Neural progenitor cell (in vitro differentiated cells): ENCODE measurements at regions not wholly inside any gene's neighbourhood (a gene's known extent, or its start where the extent isn't known, plus 50 kb on each side); places are given as distances from the start of the nearest gene placed in this dataset.

Experiments
- DNase-seq: peaks from one replicate; pipeline ENCODE4 v3.0.0-alpha.2; 2016; ENCODE audit warnings: low spot score
- H2AFZ ChIP-seq: fragments of 200-600 bp; sonication (generic); replicated peaks from 2 replicates; pipeline ENCODE4 v1.6.1; 2016; ENCODE audit warnings: antibody characterized with exemption
- H3F3A ChIP-seq: fragments of 200-600 bp; sonication (generic); 2 replicates; pipeline ENCODE4 v1.6.1; 2016; ENCODE audit warnings: antibody characterized with exemption, low read depth
- H3K27ac ChIP-seq: fragments of 200-600 bp; sonication (generic); 2 replicates; pipeline ENCODE4 v1.5.1; 2016; ENCODE audit warnings: mild to moderate bottlenecking
- H3K27me3 ChIP-seq: fragments of 200-600 bp; sonication (generic); 2 replicates; pipeline ENCODE4 v1.6.1; 2016; ENCODE audit warnings: mild to moderate bottlenecking, moderate library complexity
- H3K36me3 ChIP-seq: fragments of 200-600 bp; sonication (generic); 2 replicates; pipeline ENCODE4 v1.5.1; 2016
- H3K4me1 ChIP-seq: fragments of 200-600 bp; sonication (generic); 2 replicates; pipeline ENCODE4 v1.6.1; 2016; ENCODE audit warnings: mixed run types
- H3K4me2 ChIP-seq: fragments of 200-600 bp; sonication (generic); 2 replicates; pipeline ENCODE4 v1.6.1; 2016
- H3K4me3 ChIP-seq: fragments of 200-600 bp; sonication (generic); 2 replicates; pipeline ENCODE4 v1.5.1; 2016
- H3K79me2 ChIP-seq: fragments of 200-600 bp; sonication (generic); 2 replicates; pipeline ENCODE4 v1.6.1; 2016; ENCODE audit warnings: low read depth
- H3K9ac ChIP-seq: fragments of 200-600 bp; sonication (generic); 2 replicates; pipeline ENCODE4 v1.6.1; 2016
- H3K9me3 ChIP-seq: fragments of 200-600 bp; sonication (generic); 2 replicates; pipeline ENCODE4 v1.5.1; 2016; ENCODE audit warnings: low read depth
- H4K20me1 ChIP-seq: fragments of 200-600 bp; sonication (generic); 2 replicates; pipeline ENCODE4 v1.6.1; 2016; ENCODE audit warnings: low read depth
- H3K27ac Mint-ChIP-seq: 3 replicates; pipeline ENCODE4 v1.8.0; 2021; ENCODE audit warnings: mixed read lengths
- H3K27me3 Mint-ChIP-seq: 2 replicates; pipeline ENCODE4 v1.8.0; 2022; ENCODE audit warnings: low read depth, mild to moderate bottlenecking, inconsistent platforms, moderate library complexity, mixed read lengths; ENCODE audit not compliant: insufficient read depth
- H3K36me3 Mint-ChIP-seq: 3 replicates; pipeline ENCODE4 v1.8.0; 2021; ENCODE audit warnings: mixed read lengths
- H3K4me1 Mint-ChIP-seq: 3 replicates; pipeline ENCODE4 v1.8.0; 2021; ENCODE audit warnings: mixed read lengths
- H3K4me3 Mint-ChIP-seq: 3 replicates; pipeline ENCODE4 v1.8.0; 2021; ENCODE audit warnings: mild to moderate bottlenecking, moderate library complexity, mixed read lengths
- H3K9me3 Mint-ChIP-seq: 3 replicates; pipeline ENCODE4 v1.8.0; 2020; ENCODE audit warnings: mixed read lengths
- EZH2 ChIP-seq: fragments of 200-600 bp; sonication (generic); IDR thresholded peaks from 2 replicates; pipeline ENCODE4 v1.6.1; 2017; ENCODE audit warnings: antibody characterized with exemption, mild to moderate bottlenecking, moderate library complexity
- EZH2phosphoT487 ChIP-seq: fragments of 200-600 bp; sonication (generic); IDR thresholded peaks from 2 replicates; pipeline ENCODE4 v1.6.1; 2017; ENCODE audit warnings: antibody characterized with exemption
- TF ChIP-seq, protein P1 (sequence below): fragments of 200-600 bp; sonication (generic); IDR thresholded peaks from 2 replicates; pipeline ENCODE4 v1.5.1; 2017; ENCODE audit warnings: antibody characterized with exemption, mild to moderate bottlenecking

DNA sequence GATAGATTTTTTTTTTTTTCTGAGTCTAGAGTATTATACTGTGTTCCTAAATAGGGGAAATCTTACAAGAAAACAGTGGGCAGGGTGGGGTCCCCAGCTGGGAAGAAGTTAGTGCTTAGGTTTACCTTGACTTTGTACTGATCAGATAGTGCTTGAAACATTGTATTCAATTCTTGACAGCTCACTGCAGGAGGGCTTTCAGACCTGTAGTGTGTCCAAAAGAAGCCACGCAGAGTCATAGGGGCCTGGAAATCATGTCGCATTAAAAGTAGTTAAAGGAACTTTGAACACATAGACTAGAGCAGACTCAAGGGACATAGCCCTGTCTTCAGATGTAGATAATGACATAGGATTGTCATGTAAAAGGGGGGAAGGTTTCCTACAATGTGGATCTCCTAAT is 215.4 kb upstream of the NR4A3 start:
- no peaks in the 10 kb centered on the region for H3K36me3 ChIP-seq
- no peaks in the 10 kb centered on the region for H3K36me3 Mint-ChIP-seq
- TF ChIP-seq, protein P1, sequence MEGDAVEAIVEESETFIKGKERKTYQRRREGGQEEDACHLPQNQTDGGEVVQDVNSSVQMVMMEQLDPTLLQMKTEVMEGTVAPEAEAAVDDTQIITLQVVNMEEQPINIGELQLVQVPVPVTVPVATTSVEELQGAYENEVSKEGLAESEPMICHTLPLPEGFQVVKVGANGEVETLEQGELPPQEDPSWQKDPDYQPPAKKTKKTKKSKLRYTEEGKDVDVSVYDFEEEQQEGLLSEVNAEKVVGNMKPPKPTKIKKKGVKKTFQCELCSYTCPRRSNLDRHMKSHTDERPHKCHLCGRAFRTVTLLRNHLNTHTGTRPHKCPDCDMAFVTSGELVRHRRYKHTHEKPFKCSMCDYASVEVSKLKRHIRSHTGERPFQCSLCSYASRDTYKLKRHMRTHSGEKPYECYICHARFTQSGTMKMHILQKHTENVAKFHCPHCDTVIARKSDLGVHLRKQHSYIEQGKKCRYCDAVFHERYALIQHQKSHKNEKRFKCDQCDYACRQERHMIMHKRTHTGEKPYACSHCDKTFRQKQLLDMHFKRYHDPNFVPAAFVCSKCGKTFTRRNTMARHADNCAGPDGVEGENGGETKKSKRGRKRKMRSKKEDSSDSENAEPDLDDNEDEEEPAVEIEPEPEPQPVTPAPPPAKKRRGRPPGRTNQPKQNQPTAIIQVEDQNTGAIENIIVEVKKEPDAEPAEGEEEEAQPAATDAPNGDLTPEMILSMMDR, result no peak
- no peak for TF ChIP-seq EZH2
- no peak for TF ChIP-seq EZH2phosphoT487
- no peak overlapping the region for H3K4me3 Mint-ChIP-seq
- H3K27ac Mint-ChIP-seq, result no peak overlapping the region
- no peaks in the 10 kb centered on the region for H3K27me3 Mint-ChIP-seq
- H3K79me2 ChIP-seq, result no peaks in the 10 kb centered on the region
- H3K27me3 ChIP-seq, result no peaks in the 10 kb centered on the region
- H3K27ac ChIP-seq, result no peak overlapping the region
- H3F3A ChIP-seq, result peaks cover 5% of the 10 kb centered on the region
- DNase-seq, result no peak
- no peak overlapping the region for H2AFZ ChIP-seq
- H3K4me2 ChIP-seq, result no peak overlapping the region
- no peaks in the 10 kb centered on the region for H4K20me1 ChIP-seq
- no peaks in the 10 kb centered on the region for H3K9me3 ChIP-seq
- peaks cover 12% of the 10 kb centered on the region for H3K4me1 ChIP-seq
- no peaks in the 10 kb centered on the region for H3K9me3 Mint-ChIP-seq
- no peak overlapping the region for H3K9ac ChIP-seq
- peaks cover 8% of the 10 kb centered on the region for H3K4me1 Mint-ChIP-seq
- H3K4me3 ChIP-seq, result no peak overlapping the region

DNA sequence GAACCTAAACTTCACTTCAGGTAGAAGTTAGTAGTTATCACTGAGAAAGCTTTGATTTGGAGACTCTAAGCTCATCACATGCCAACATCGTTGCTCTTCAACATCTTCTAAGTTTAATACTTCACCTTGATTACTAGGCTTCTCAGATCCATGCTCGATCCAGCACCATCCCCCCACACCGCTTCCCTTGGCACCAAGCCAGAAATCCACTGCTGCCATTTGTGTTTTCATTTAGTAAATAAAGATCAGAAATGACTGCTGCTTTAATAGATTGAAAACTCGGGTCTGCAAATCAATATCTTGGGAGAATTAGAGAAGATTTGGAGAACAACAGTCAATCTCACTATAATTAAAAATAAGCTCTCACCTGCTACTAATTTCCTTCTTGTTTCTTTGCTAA is 214.7 kb upstream of the NR4A3 start:
- H3K4me3 Mint-ChIP-seq, result no peak overlapping the region
- H3K4me3 ChIP-seq, result no peak overlapping the region

DNA sequence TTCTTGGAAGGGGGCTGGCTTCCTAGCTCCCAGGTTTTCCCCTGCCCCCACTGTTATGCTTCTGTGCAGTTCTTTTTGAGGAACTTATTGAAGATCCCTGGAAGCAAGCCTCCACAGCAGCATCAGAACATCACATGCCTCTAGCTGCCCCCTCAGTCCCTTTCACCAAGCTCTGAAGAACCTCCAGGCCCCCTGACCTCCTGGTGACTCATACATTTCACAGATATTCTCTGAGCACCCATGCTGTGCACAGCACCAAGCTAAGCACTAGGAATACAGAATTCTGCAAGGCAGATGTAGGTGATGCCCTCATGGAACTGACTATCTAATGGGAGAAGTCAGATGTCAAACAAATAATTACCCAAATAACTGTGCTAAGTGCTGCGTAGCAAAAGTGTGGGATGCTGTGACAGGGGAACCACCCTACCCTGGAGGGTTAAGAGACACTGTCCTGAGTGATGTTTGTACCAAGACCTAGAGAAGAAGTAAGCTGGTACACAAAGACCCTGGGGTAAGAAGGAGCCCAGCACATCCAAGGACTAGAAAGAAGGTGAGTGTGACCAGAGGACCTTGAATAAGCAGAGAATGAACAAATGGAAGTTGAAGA is 213.7 kb upstream of the NR4A3 start:
- peaks cover 8% of the 10 kb centered on the region for H3K4me1 Mint-ChIP-seq
- no peak overlapping the region for H3K27ac ChIP-seq
- DNase-seq, result no peak
- H3K9ac ChIP-seq, result no peak overlapping the region
- no peak overlapping the region for H2AFZ ChIP-seq
- H3K4me3 ChIP-seq, result no peak overlapping the region
- peaks cover 5% of the 10 kb centered on the region for H3F3A ChIP-seq
- H3K9me3 Mint-ChIP-seq, result no peaks in the 10 kb centered on the region
- H3K36me3 ChIP-seq, result no peaks in the 10 kb centered on the region
- no peak overlapping the region for H3K4me2 ChIP-seq
- H3K79me2 ChIP-seq, result no peaks in the 10 kb centered on the region
- H3K27ac Mint-ChIP-seq, result no peak overlapping the region
- H4K20me1 ChIP-seq, result no peaks in the 10 kb centered on the region
- H3K4me1 ChIP-seq, result peaks cover 12% of the 10 kb centered on the region
- no peaks in the 10 kb centered on the region for H3K36me3 Mint-ChIP-seq
- TF ChIP-seq EZH2phosphoT487 (no peak), EZH2 (no peak)
- TF ChIP-seq, protein P1, result no peak
- H3K27me3 Mint-ChIP-seq, result no peaks in the 10 kb centered on the region
- no peak overlapping the region for H3K4me3 Mint-ChIP-seq
- H3K27me3 ChIP-seq, result no peaks in the 10 kb centered on the region
- no peaks in the 10 kb centered on the region for H3K9me3 ChIP-seq

More for the DNA sequence above, 214.7 kb upstream of the NR4A3 start:
- peaks cover 8% of the 10 kb centered on the region for H3K4me1 Mint-ChIP-seq
- no peak overlapping the region for H3K9ac ChIP-seq
- no peaks in the 10 kb centered on the region for H3K36me3 Mint-ChIP-seq
- no peaks in the 10 kb centered on the region for H3K27me3 Mint-ChIP-seq
- no peaks in the 10 kb centered on the region for H3K36me3 ChIP-seq
- H3K27ac ChIP-seq, result no peak overlapping the region
- H3K79me2 ChIP-seq, result no peaks in the 10 kb centered on the region
- no peak overlapping the region for H2AFZ ChIP-seq
- H4K20me1 ChIP-seq, result no peaks in the 10 kb centered on the region
- H3K9me3 Mint-ChIP-seq, result no peaks in the 10 kb centered on the region
- H3K27ac Mint-ChIP-seq, result no peak overlapping the region
- DNase-seq, result no peak
- no peaks in the 10 kb centered on the region for H3K9me3 ChIP-seq
- H3K4me2 ChIP-seq, result no peak overlapping the region
- no peak for TF ChIP-seq EZH2phosphoT487
- no peak for TF ChIP-seq EZH2
- TF ChIP-seq, protein P1, result no peak
- H3K4me1 ChIP-seq, result peaks cover 12% of the 10 kb centered on the region
- peaks cover 5% of the 10 kb centered on the region for H3F3A ChIP-seq
- no peaks in the 10 kb centered on the region for H3K27me3 ChIP-seq
